GM19438 (cell line): ENCODE measurements at regions not wholly inside any gene's neighbourhood (a gene's known extent, or its start where the extent isn't known, plus 50 kb on each side); places are given as distances from the start of the nearest gene placed in this dataset.
"Not testable (repeated sequence)": the region's sequence is repeated elsewhere in the genome, so short reads cannot be mapped to it uniquely, and the experiment has no call there.

ENCODE experiments used
- ATAC-seq: cut with Tn5 transposase; IDR thresholded peaks from one replicate; pipeline ENCODE4 v1.9.1; 2021; ENCODE audit warnings: low read depth; ENCODE audit not compliant: unreplicated experiment

- no peak for ATAC-seq
These were observed 399.6 kb downstream of the NAF1 start for GRCh38 chr4:162767083-162767482.

- ATAC-seq, result no peak
These were observed 404.7 kb downstream of the NAF1 start for GRCh38 chr4:162761965-162762364.

GRCh38 chr4:162740228-162740627, 426.5 kb downstream of the NAF1 start:
- not testable (repeated sequence) for ATAC-seq

- not testable (repeated sequence) for ATAC-seq
These were observed 427.1 kb downstream of the NAF1 start for GRCh38 chr4:162739596-162739995.

- ATAC-seq, result no peak
These were observed 433.8 kb downstream of the NAF1 start for GRCh38 chr4:162732876-162733275.

- ATAC-seq, result no peak
These were observed 438.9 kb downstream of the NAF1 start for GRCh38 chr4:162727766-162728165.

- ATAC-seq, result no peak
These were observed 439.5 kb downstream of the NAF1 start for GRCh38 chr4:162727232-162727631.

- ATAC-seq, result no peak
These were observed 451.3 kb downstream of the NAF1 start for GRCh38 chr4:162715401-162715800.

GRCh38 chr4:162707962-162708361, 458.7 kb downstream of the NAF1 start:
- peak; percentile 54 for ATAC-seq

- ATAC-seq, result no peak
These were observed 460.1 kb downstream of the NAF1 start for GRCh38 chr4:162706632-162707031.

GRCh38 chr4:162706051-162706450, 460.6 kb downstream of the NAF1 start:
- no peak for ATAC-seq

- no peak for ATAC-seq
These were observed 461.4 kb downstream of the NAF1 start for GRCh38 chr4:162705130-162705803.

- no peak for ATAC-seq
These were observed 465.8 kb downstream of the NAF1 start for GRCh38 chr4:162700815-162701361.

- no peak for ATAC-seq
These were observed 466.3 kb downstream of the NAF1 start for GRCh38 chr4:162700358-162700757.

GRCh38 chr4:162699629-162700028, 467.1 kb downstream of the NAF1 start:
- no peak for ATAC-seq

GRCh38 chr4:162685410-162685809, 481.3 kb downstream of the NAF1 start:
- no peak for ATAC-seq

GRCh38 chr4:162684998-162685397, 481.7 kb downstream of the NAF1 start:
- no peak for ATAC-seq

GRCh38 chr4:162684371-162684700, 482.4 kb downstream of the NAF1 start:
- peak; percentile 6 for ATAC-seq

GRCh38 chr4:162683659-162684370, 482.9 kb downstream of the NAF1 start:
- ATAC-seq, result peak; percentile 80

GRCh38 chr4:162682651-162683050, 484.0 kb downstream of the NAF1 start:
- no peak for ATAC-seq

- ATAC-seq, result no peak
These were observed 485.5 kb downstream of the NAF1 start for GRCh38 chr4:162681212-162681611.

GRCh38 chr4:162675661-162676060, 491.0 kb downstream of the NAF1 start:
- ATAC-seq, result no peak
